CD4-positive, CD25-positive, alpha-beta regulatory T cell (primary cell): ENCODE measurements at regions not wholly inside any gene's neighbourhood (a gene's known extent, or its start where the extent isn't known, plus 50 kb on each side); places are given as distances from the start of the nearest gene placed in this dataset.

ENCODE experiments used
- ATAC-seq, 2 donors: fragments of 150-1000 bp; cut with Tn5 transposase; one replicate each; pipeline ENCODE4 v1.10.0; 2021; ENCODE audit warnings: low read depth in 2 of 2, moderate number of reproducible peaks in 2 of 2, moderate library complexity in 1 of 2
- DNase-seq, 3 donors: peaks; one replicate each; pipeline versions ENCODE4 v3.0.0 to v3.0.0-alpha.2; 2012 to 2022; ENCODE audit warnings: mixed read lengths in 1 of 3
- H3K27ac ChIP-seq: one replicate; pipeline ENCODE4 v1.7.0; 2013; ENCODE audit warnings: mild to moderate bottlenecking, low read length; ENCODE audit not compliant: insufficient read depth, poor library complexity, severe bottlenecking
- H3K27me3 ChIP-seq: one replicate; pipeline ENCODE4 v1.7.0; 2013; ENCODE audit warnings: low read length; ENCODE audit not compliant: control insufficient read depth, insufficient read depth
- H3K36me3 ChIP-seq: one replicate; pipeline ENCODE4 v1.7.0; 2013; ENCODE audit warnings: mild to moderate bottlenecking, low read length, moderate library complexity; ENCODE audit not compliant: control insufficient read depth, insufficient read depth
- H3K4me1 ChIP-seq: 2 replicates; pipeline ENCODE4 v1.7.0; 2013; ENCODE audit warnings: mild to moderate bottlenecking, low read length; ENCODE audit not compliant: insufficient read depth, control insufficient read depth, poor library complexity, severe bottlenecking
- H3K4me3 ChIP-seq: one replicate; pipeline ENCODE4 v1.7.0; 2013; ENCODE audit warnings: low read depth, mild to moderate bottlenecking, low read length, moderate library complexity
- H3K9me3 ChIP-seq, 2 experiments: 1 replicate in 1 of 2; 2 replicates in 1 of 2; pipeline ENCODE4 v1.7.0; 2013; ENCODE audit warnings: low read length in 2 of 2, mild to moderate bottlenecking in 1 of 2, moderate library complexity in 1 of 2; ENCODE audit not compliant: control insufficient read depth in 2 of 2
- H3K27ac Mint-ChIP-seq, 3 donors: one replicate each; pipeline ENCODE4 v1.8.0; 2020 to 2022; ENCODE audit warnings: mild to moderate bottlenecking in 3 of 3, mixed read lengths in 3 of 3, moderate library complexity in 2 of 3
- H3K27me3 Mint-ChIP-seq: one replicate; pipeline ENCODE4 v1.8.0; 2022; ENCODE audit warnings: mild to moderate bottlenecking, mixed read lengths
- H3K36me3 Mint-ChIP-seq: one replicate; pipeline ENCODE4 v1.8.0; 2020; ENCODE audit warnings: mixed read lengths
- H3K4me1 Mint-ChIP-seq, 4 donors: one replicate each; pipeline ENCODE4 v1.8.0; 2020 to 2022; ENCODE audit warnings: mixed read lengths in 4 of 4, mild to moderate bottlenecking in 1 of 4
- H3K4me3 Mint-ChIP-seq, 4 donors: one replicate each; pipeline ENCODE4 v1.8.0; 2020 to 2022; ENCODE audit warnings: mild to moderate bottlenecking in 4 of 4, mixed read lengths in 4 of 4, moderate library complexity in 3 of 4
- H3K9me3 Mint-ChIP-seq, 7 donors: one replicate each; pipeline ENCODE4 v1.8.0; 2020 to 2022; ENCODE audit warnings: mixed read lengths in 7 of 7, mild to moderate bottlenecking in 3 of 7, moderate library complexity in 2 of 7

- Mint-ChIP-seq H3K27me3 (no peaks in the 10 kb centered on the region), H3K27ac (no peak overlapping the region), H3K36me3 (no peaks in the 10 kb centered on the region), H3K4me3 (no peak overlapping the region), H3K4me1 (no peaks in the 10 kb centered on the region), H3K9me3 (peaks cover 0 to 3% (median 3%) of the 10 kb centered on the region in 7 donors)
- H3K4me3 ChIP-seq: no peak overlapping the region
- ATAC-seq (no peak), DNase-seq (no peak)
- H3K9me3 ChIP-seq: no peaks in the 10 kb centered on the region
- H3K36me3 ChIP-seq: no peaks in the 10 kb centered on the region
- no peaks in the 10 kb centered on the region for H3K27me3 ChIP-seq
- H3K27ac ChIP-seq: no peak overlapping the region
- no peaks in the 10 kb centered on the region for H3K4me1 ChIP-seq
Measured at GRCh38 chr6:101116337-101116736, 235.2 kb upstream of the ASCC3 start.

- no peaks in the 10 kb centered on the region for H3K27me3 Mint-ChIP-seq
- Histone ChIP-seq H3K4me3 (no peak overlapping the region), H3K36me3 (no peaks in the 10 kb centered on the region), H3K4me1 (no peaks in the 10 kb centered on the region), H3K9me3 (no peaks in the 10 kb centered on the region), H3K27me3 (no peaks in the 10 kb centered on the region), H3K27ac (no peak overlapping the region)
- no peak overlapping the region for H3K27ac Mint-ChIP-seq
- DNase-seq (no peak), ATAC-seq (no peak)
- peaks cover 0 to 7% (median 3%) of the 10 kb centered on the region in 7 donors for H3K9me3 Mint-ChIP-seq
- H3K36me3 Mint-ChIP-seq: no peaks in the 10 kb centered on the region
- no peak overlapping the region for H3K4me3 Mint-ChIP-seq
- H3K4me1 Mint-ChIP-seq: no peaks in the 10 kb centered on the region
Measured at GRCh38 chr6:101117393-101118135, 236.4 kb upstream of the ASCC3 start.

- Histone ChIP-seq H3K4me1 (no peaks in the 10 kb centered on the region), H3K36me3 (no peaks in the 10 kb centered on the region), H3K27me3 (no peaks in the 10 kb centered on the region), H3K4me3 (no peak overlapping the region), H3K9me3 (no peaks in the 10 kb centered on the region), H3K27ac (no peak overlapping the region)
- Mint-ChIP-seq H3K4me3 (no peak overlapping the region), H3K4me1 (no peaks in the 10 kb centered on the region), H3K9me3 (peaks cover 0 to 7% (median 3%) of the 10 kb centered on the region in 7 donors), H3K36me3 (no peaks in the 10 kb centered on the region), H3K27me3 (no peaks in the 10 kb centered on the region), H3K27ac (no peak overlapping the region)
- DNase-seq: no peak
- ATAC-seq: no peak
Measured at GRCh38 chr6:101118136-101118396, 236.9 kb upstream of the ASCC3 start.

- Mint-ChIP-seq H3K27me3 (no peaks in the 10 kb centered on the region), H3K4me1 (no peaks in the 10 kb centered on the region), H3K9me3 (peaks cover 0 to 7% (median 3%) of the 10 kb centered on the region in 7 donors), H3K4me3 (no peak overlapping the region), H3K36me3 (no peaks in the 10 kb centered on the region), H3K27ac (no peak overlapping the region)
- Histone ChIP-seq H3K4me3 (no peak overlapping the region), H3K9me3 (no peaks in the 10 kb centered on the region), H3K27ac (no peak overlapping the region), H3K4me1 (no peaks in the 10 kb centered on the region), H3K27me3 (no peaks in the 10 kb centered on the region), H3K36me3 (no peaks in the 10 kb centered on the region)
- no peak for DNase-seq
- ATAC-seq: no peak
Measured at GRCh38 chr6:101120747-101121146, 239.6 kb upstream of the ASCC3 start.

GRCh38 chr6:101125380-101125971 lies 244.3 kb upstream of the ASCC3 start:
- H3K27ac Mint-ChIP-seq: no peak overlapping the region
- Histone ChIP-seq H3K27ac (no peak overlapping the region), H3K36me3 (no peaks in the 10 kb centered on the region), H3K27me3 (no peaks in the 10 kb centered on the region), H3K4me3 (no peak overlapping the region), H3K4me1 (no peaks in the 10 kb centered on the region), H3K9me3 (no peaks in the 10 kb centered on the region)
- H3K36me3 Mint-ChIP-seq: no peaks in the 10 kb centered on the region
- ATAC-seq: no peak
- H3K27me3 Mint-ChIP-seq: no peaks in the 10 kb centered on the region
- no peak overlapping the region for H3K4me3 Mint-ChIP-seq
- H3K9me3 Mint-ChIP-seq: peaks cover 0 to 4% (median 0%) of the 10 kb centered on the region in 7 donors
- DNase-seq: no peak
- no peaks in the 10 kb centered on the region for H3K4me1 Mint-ChIP-seq

- no peak for ATAC-seq
- no peak for DNase-seq
- H3K9me3 ChIP-seq: no peaks in the 10 kb centered on the region
- no peaks in the 10 kb centered on the region for H3K36me3 Mint-ChIP-seq
- H3K27ac Mint-ChIP-seq: no peak overlapping the region
- H3K27me3 Mint-ChIP-seq: no peaks in the 10 kb centered on the region
- H3K4me3 ChIP-seq: no peak overlapping the region
- H3K4me1 Mint-ChIP-seq: no peaks in the 10 kb centered on the region
- no peaks in the 10 kb centered on the region for H3K27me3 ChIP-seq
- no peaks in the 10 kb centered on the region for H3K4me1 ChIP-seq
- no peak overlapping the region for H3K27ac ChIP-seq
- no peaks in the 10 kb centered on the region for H3K36me3 ChIP-seq
- no peak overlapping the region for H3K4me3 Mint-ChIP-seq
- peaks cover 0 to 10% (median 1%) of the 10 kb centered on the region in 7 donors for H3K9me3 Mint-ChIP-seq
Measured at GRCh38 chr6:101126501-101126900, 245.4 kb upstream of the ASCC3 start.

- H3K9me3 Mint-ChIP-seq: peaks cover 0 to 10% (median 2%) of the 10 kb centered on the region in 7 donors
- H3K4me1 ChIP-seq: no peaks in the 10 kb centered on the region
- H3K9me3 ChIP-seq: no peaks in the 10 kb centered on the region
- no peak overlapping the region for H3K27ac Mint-ChIP-seq
- H3K4me3 Mint-ChIP-seq: no peak overlapping the region
- H3K36me3 Mint-ChIP-seq: no peaks in the 10 kb centered on the region
- DNase-seq (no peak), ATAC-seq (no peak)
- no peaks in the 10 kb centered on the region for H3K27me3 Mint-ChIP-seq
- H3K27me3 ChIP-seq: no peaks in the 10 kb centered on the region
- H3K27ac ChIP-seq: no peak overlapping the region
- H3K4me3 ChIP-seq: no peak overlapping the region
- no peaks in the 10 kb centered on the region for H3K4me1 Mint-ChIP-seq
- no peaks in the 10 kb centered on the region for H3K36me3 ChIP-seq
Measured at GRCh38 chr6:101129851-101130250, 248.7 kb upstream of the ASCC3 start.

- no peak for ATAC-seq
- H3K4me1 Mint-ChIP-seq: no peaks in the 10 kb centered on the region
- Histone ChIP-seq H3K27ac (no peak overlapping the region), H3K9me3 (no peaks in the 10 kb centered on the region), H3K4me1 (no peaks in the 10 kb centered on the region), H3K27me3 (no peaks in the 10 kb centered on the region), H3K36me3 (no peaks in the 10 kb centered on the region), H3K4me3 (no peak overlapping the region)
- peaks cover 0 to 2% (median 0%) of the 10 kb centered on the region in 7 donors for H3K9me3 Mint-ChIP-seq
- no peak for DNase-seq
- H3K27me3 Mint-ChIP-seq: no peaks in the 10 kb centered on the region
- H3K27ac Mint-ChIP-seq: no peak overlapping the region
- H3K4me3 Mint-ChIP-seq: no peak overlapping the region
- H3K36me3 Mint-ChIP-seq: no peaks in the 10 kb centered on the region
Measured at GRCh38 chr6:101146389-101146788, 247.1 kb upstream of the GRIK2 start.
